ENCODE measurements at regions not wholly inside any gene's neighbourhood (a gene's known extent, or its start where the extent isn't known, plus 50 kb on each side); places are given as distances from the start of the nearest gene placed in this dataset.

DNA sequence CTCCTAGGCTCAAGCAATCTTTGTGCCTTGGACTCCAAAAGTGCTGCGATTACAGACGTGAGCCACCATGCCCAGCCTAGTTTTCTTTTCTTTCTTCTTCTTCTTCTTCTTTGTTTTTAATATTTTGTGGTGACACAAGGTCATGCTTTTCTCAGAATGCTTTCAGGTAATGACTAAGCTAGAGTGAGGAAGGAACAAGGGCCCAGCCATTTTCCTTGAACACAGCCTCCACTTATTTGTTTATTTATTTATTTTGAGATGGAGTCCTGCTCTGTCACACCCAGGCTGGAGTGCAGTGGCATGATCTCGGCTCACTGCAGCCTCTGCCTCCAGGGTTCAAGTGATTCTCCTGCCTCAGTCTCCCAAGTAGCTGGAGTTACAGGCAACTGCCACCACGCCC, 74.3 kb upstream of the ST3GAL5 start:
- Mint-ChIP-seq H3K27ac (peak overlapping the region in 4 of 7 donors; percentile 0 to 72 (median 48)), H3K4me3 (no peak overlapping the region)

DNA sequence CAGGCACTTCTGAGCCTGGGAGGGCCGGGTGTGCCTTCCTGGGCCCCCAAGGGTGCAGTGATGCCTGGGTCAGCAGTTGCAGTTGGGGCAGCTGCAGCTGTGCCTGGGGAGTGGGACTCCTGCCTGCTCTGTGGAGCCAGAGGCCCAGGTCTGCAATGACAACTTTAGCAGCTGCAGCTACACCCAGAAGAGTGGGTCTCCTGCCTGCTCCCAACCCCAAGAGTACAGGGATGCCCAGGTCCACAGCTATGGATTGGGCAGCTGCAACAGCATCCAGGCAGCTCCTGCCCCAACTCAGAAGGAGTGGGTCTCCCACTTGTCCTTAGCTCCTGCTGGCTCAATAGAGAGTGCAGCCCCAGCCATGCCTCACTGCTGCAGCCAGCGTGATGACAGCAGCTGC, 73.0 kb upstream of the ST3GAL5 start:
- Mint-ChIP-seq H3K4me1 (peaks cover 15% of the 10 kb centered on the region), H3K27ac (peak overlapping the region in 1 of 7 donors; percentile 30), H3K36me3 (peaks cover 0 to 3% of the 10 kb centered on the region in 2 donors), H3K27me3 (ENCODE audit: low read depth in 3 of 3) (peaks cover 0 to 4% (median under 1%) of the 10 kb centered on the region in 3 donors), H3K9me3 (peaks cover 13 to 32% (median 24%) of the 10 kb centered on the region in 7 donors), H3K4me3 (no peak overlapping the region)
- Histone ChIP-seq H3K4me2 (replicated peaks; ENCODE audit: extremely low read depth, low read length, poor library complexity, severe bottlenecking) (no peak overlapping the region), H3K27me3 (ENCODE audit: control insufficient read depth in 2 of 2, insufficient read depth in 2 of 2, low read length in 2 of 2) (no peaks in the 10 kb centered on the region), H3K36me3 (replicated peaks in 1 of 2; ENCODE audit: control insufficient read depth in 1 of 2, insufficient read depth in 2 of 2, low read length in 2 of 2) (no peaks in the 10 kb centered on the region), H2AFZ (ENCODE audit: insufficient read depth, low read depth, low read length, poor library complexity, severe bottlenecking) (no peak overlapping the region), H3K79me2 (ENCODE audit: insufficient read depth, low read length) (no peaks in the 10 kb centered on the region), H3K27ac (ENCODE audit: low read depth in 1 of 2, low read length in 2 of 2) (no peak overlapping the region), H4K20me1 (ENCODE audit: insufficient read depth, low read length) (no peaks in the 10 kb centered on the region), H3K9ac (ENCODE audit: insufficient read depth, low read length, poor library complexity, severe bottlenecking) (no peak overlapping the region), H3K4me3 (replicated peaks in 1 of 3; ENCODE audit: low read depth in 2 of 3, low read length in 3 of 3) (no peak overlapping the region), H3K9me3 (replicated peaks in 1 of 2; ENCODE audit: control insufficient read depth in 1 of 2, insufficient read depth in 1 of 2, low read length in 2 of 2) (peaks cover 9 to 29% of the 10 kb centered on the region in 2 donors), H3K4me1 (ENCODE audit: control insufficient read depth in 1 of 2, insufficient read depth in 2 of 2, low read length in 2 of 2) (peaks cover 6 to 7% of the 10 kb centered on the region in 2 donors)
- no peak for DNase-seq
- TF ChIP-seq, protein P1, sequence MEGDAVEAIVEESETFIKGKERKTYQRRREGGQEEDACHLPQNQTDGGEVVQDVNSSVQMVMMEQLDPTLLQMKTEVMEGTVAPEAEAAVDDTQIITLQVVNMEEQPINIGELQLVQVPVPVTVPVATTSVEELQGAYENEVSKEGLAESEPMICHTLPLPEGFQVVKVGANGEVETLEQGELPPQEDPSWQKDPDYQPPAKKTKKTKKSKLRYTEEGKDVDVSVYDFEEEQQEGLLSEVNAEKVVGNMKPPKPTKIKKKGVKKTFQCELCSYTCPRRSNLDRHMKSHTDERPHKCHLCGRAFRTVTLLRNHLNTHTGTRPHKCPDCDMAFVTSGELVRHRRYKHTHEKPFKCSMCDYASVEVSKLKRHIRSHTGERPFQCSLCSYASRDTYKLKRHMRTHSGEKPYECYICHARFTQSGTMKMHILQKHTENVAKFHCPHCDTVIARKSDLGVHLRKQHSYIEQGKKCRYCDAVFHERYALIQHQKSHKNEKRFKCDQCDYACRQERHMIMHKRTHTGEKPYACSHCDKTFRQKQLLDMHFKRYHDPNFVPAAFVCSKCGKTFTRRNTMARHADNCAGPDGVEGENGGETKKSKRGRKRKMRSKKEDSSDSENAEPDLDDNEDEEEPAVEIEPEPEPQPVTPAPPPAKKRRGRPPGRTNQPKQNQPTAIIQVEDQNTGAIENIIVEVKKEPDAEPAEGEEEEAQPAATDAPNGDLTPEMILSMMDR (IDR thresholded peaks at IDR 0.05) = no peak
- intact Hi-C loops (cut with micrococcal nuclease) = no loop called here
- WGBS (ENCODE audit: insufficient coverage) = 100% methylated on average over 1 of the region's 2 CpGs

More for the DNA sequence above, 74.3 kb upstream of the ST3GAL5 start:
- Histone ChIP-seq H3K4me2 (replicated peaks; ENCODE audit: extremely low read depth, low read length, poor library complexity, severe bottlenecking) (no peak overlapping the region), H3K79me2 (ENCODE audit: insufficient read depth, low read length) (no peaks in the 10 kb centered on the region), H3K27me3 (ENCODE audit: control insufficient read depth in 2 of 2, insufficient read depth in 2 of 2, low read length in 2 of 2) (no peaks in the 10 kb centered on the region), H3K9ac (ENCODE audit: insufficient read depth, low read length, poor library complexity, severe bottlenecking) (no peak overlapping the region), H3K9me3 (replicated peaks in 1 of 2; ENCODE audit: control insufficient read depth in 1 of 2, insufficient read depth in 1 of 2, low read length in 2 of 2) (peaks cover 9 to 29% of the 10 kb centered on the region in 2 donors), H2AFZ (ENCODE audit: insufficient read depth, low read depth, low read length, poor library complexity, severe bottlenecking) (no peak overlapping the region), H3K4me1 (ENCODE audit: control insufficient read depth in 1 of 2, insufficient read depth in 2 of 2, low read length in 2 of 2) (peaks cover 6 to 7% of the 10 kb centered on the region in 2 donors), H4K20me1 (ENCODE audit: insufficient read depth, low read length) (no peaks in the 10 kb centered on the region), H3K4me3 (replicated peaks in 1 of 3; ENCODE audit: low read depth in 2 of 3, low read length in 3 of 3) (no peak overlapping the region), H3K36me3 (replicated peaks in 1 of 2; ENCODE audit: control insufficient read depth in 1 of 2, insufficient read depth in 2 of 2, low read length in 2 of 2) (no peaks in the 10 kb centered on the region), H3K27ac (ENCODE audit: low read depth in 1 of 2, low read length in 2 of 2) (peak overlapping the region in 1 of 2 donors; percentile 61)
- TF ChIP-seq, protein P1 (IDR thresholded peaks at IDR 0.05) = no peak
- H3K36me3 Mint-ChIP-seq = peaks cover 0 to 3% of the 10 kb centered on the region in 2 donors
- 100% methylated on average over 1 of the region's 4 CpGs for WGBS (ENCODE audit: insufficient coverage)
- peaks cover 13 to 32% (median 24%) of the 10 kb centered on the region in 7 donors for H3K9me3 Mint-ChIP-seq
- peaks cover 0 to 4% (median 0%) of the 10 kb centered on the region in 3 donors for H3K27me3 Mint-ChIP-seq (ENCODE audit: low read depth in 3 of 3)
- DNase-seq = no peak
- intact Hi-C loops (cut with micrococcal nuclease) = no loop called here
- H3K4me1 Mint-ChIP-seq = peaks cover 17% of the 10 kb centered on the region
